Posterior vena cava (tissue), 2 donors: ENCODE measurements at regions not wholly inside any gene's neighbourhood (a gene's known extent, or its start where the extent isn't known, plus 50 kb on each side); places are given as distances from the start of the nearest gene placed in this dataset.
"Not testable (repeated sequence)": the region's sequence is repeated elsewhere in the genome, so short reads cannot be mapped to it uniquely, and the experiment has no call there.

ENCODE experiments used
- DNase-seq: peaks from one replicate; pipeline ENCODE4 v3.0.0-alpha.2; 2020; ENCODE audit warnings: low spot score
- intact Hi-C, 2 donors: fragments of 100-400 bp; cut with DNase I; formaldehyde crosslinking; loops; one replicate each; pipeline versions ENCODE4 v1.14.1 to v1.14.2; 2022 to 2023
- donor health status: DM: yes; HTN: yes; CAD: no.
- donor health status: DM: yes; HTN: yes; CAD: no.

GRCh38 chr17:28247671-28248555, 71.1 kb upstream of the TMEM97 start:
- intact Hi-C loops = loop anchor here in 1 of 2 donors (5.0 kb wide), 1 partner anchor 34 kb away; no protein-coding TSS in a partner anchor
- no peak for DNase-seq

- peak; percentile 46 for DNase-seq
- intact Hi-C loops = loop anchor here (5.0 kb wide), 2 partner anchors 33 to 183 kb away; no protein-coding TSS in a partner anchor
Measured at GRCh38 chr17:28249706-28250105, 69.3 kb upstream of the TMEM97 start.

- no peak for DNase-seq
- intact Hi-C loops = loop anchor here in 1 of 2 donors (5.0 kb wide), 1 partner anchor 180 kb away; no protein-coding TSS in a partner anchor
Measured at GRCh38 chr17:28252436-28252835, 66.6 kb upstream of the TMEM97 start.

GRCh38 chr17:28253663-28254062, 65.3 kb upstream of the TMEM97 start:
- intact Hi-C loops = loop anchor here in 1 of 2 donors (5.0 kb wide), 1 partner anchor 179 kb away; no protein-coding TSS in a partner anchor
- DNase-seq = peak; percentile 11

GRCh38 chr17:28255616-28256015, 63.4 kb upstream of the TMEM97 start:
- DNase-seq = peak; percentile 55
- intact Hi-C loops = no loop called here

- intact Hi-C loops = no loop called here
- peak; percentile 54 for DNase-seq
Measured at GRCh38 chr17:28256370-28256769, 62.6 kb upstream of the TMEM97 start.

- intact Hi-C loops = no loop called here
Measured at GRCh38 chr17:28256881-28257280, 62.1 kb upstream of the TMEM97 start.

GRCh38 chr17:28258347-28258887, 60.6 kb upstream of the TMEM97 start:
- intact Hi-C loops = no loop called here
- peak; percentile 67 for DNase-seq

More at GRCh38 chr17:28256881-28257280, 62.1 kb upstream of the TMEM97 start:
- no peak for DNase-seq

GRCh38 chr17:28261219-28261618, 57.8 kb upstream of the TMEM97 start:
- intact Hi-C loops = no loop called here
- no peak for DNase-seq

- DNase-seq, intact Hi-C loops: not testable (repeated sequence)
Measured at GRCh38 chr17:28262123-28262745, 56.8 kb upstream of the TMEM97 start.

- intact Hi-C loops, DNase-seq: not testable (repeated sequence)
Measured at GRCh38 chr17:28264902-28265548, 54.0 kb upstream of the TMEM97 start.

GRCh38 chr17:28265856-28266546, 53.0 kb upstream of the TMEM97 start:
- DNase-seq, intact Hi-C loops: not testable (repeated sequence)

- DNase-seq = not testable (repeated sequence)
Measured at GRCh38 chr17:28266547-28266920, 52.5 kb upstream of the TMEM97 start.

GRCh38 chr17:28266926-28267719, 51.9 kb upstream of the TMEM97 start:
- intact Hi-C loops, DNase-seq: not testable (repeated sequence)

More at GRCh38 chr17:28266547-28266920, 52.5 kb upstream of the TMEM97 start:
- intact Hi-C loops = not testable (repeated sequence)

- intact Hi-C loops = no loop called here
- DNase-seq = no peak
Measured at GRCh38 chr17:28267720-28268609, 51.0 kb upstream of the TMEM97 start.

GRCh38 chr17:28268610-28269313, 50.2 kb upstream of the TMEM97 start:
- no peak for DNase-seq
- intact Hi-C loops = no loop called here
